Body of pancreas (tissue), 4 donors: ENCODE measurements at regions not wholly inside any gene's neighbourhood (a gene's known extent, or its start where the extent isn't known, plus 50 kb on each side); places are given as distances from the start of the nearest gene placed in this dataset.

Experiments used
- CTCF ChIP-seq, 7 experiments: fragments of 450-650 bp in 4 of 7; fragments of 200-600 bp in 3 of 7; sonication (generic) in 3 of 7; IDR thresholded peaks; one replicate each; pipeline ENCODE4 v1.5.1; 2016 to 2019; ENCODE audit warnings: antibody characterized with exemption in 7 of 7
- POLR2A ChIP-seq, 3 donors: fragments of 450-650 bp; IDR thresholded peaks; one replicate each; pipeline ENCODE4 v1.6.1; 2016; ENCODE audit warnings: antibody characterized with exemption in 3 of 3, mild to moderate bottlenecking in 2 of 3

GRCh38 chr10:124259139-124259825 lies 159.4 kb downstream of the OAT start:
- TF ChIP-seq CTCF (IDR thresholded peaks at IDR 0.05) (no peak), POLR2A (IDR thresholded peaks at IDR 0.05) (no peak)
